ENCODE measurements at regions not wholly inside any gene's neighbourhood (a gene's known extent, or its start where the extent isn't known, plus 50 kb on each side); places are given as distances from the start of the nearest gene placed in this dataset.
"Not testable (repeated sequence)": the region's sequence is repeated elsewhere in the genome, so short reads cannot be mapped to it uniquely, and the experiment has no call there.

GRCh38 chr6:170213637-170214018, 77.2 kb downstream of the DLL1 start:
- not testable (repeated sequence) for DNase-seq (ENCODE audit: low read depth in 1 of 2, low spot score in 1 of 2)

DNA sequence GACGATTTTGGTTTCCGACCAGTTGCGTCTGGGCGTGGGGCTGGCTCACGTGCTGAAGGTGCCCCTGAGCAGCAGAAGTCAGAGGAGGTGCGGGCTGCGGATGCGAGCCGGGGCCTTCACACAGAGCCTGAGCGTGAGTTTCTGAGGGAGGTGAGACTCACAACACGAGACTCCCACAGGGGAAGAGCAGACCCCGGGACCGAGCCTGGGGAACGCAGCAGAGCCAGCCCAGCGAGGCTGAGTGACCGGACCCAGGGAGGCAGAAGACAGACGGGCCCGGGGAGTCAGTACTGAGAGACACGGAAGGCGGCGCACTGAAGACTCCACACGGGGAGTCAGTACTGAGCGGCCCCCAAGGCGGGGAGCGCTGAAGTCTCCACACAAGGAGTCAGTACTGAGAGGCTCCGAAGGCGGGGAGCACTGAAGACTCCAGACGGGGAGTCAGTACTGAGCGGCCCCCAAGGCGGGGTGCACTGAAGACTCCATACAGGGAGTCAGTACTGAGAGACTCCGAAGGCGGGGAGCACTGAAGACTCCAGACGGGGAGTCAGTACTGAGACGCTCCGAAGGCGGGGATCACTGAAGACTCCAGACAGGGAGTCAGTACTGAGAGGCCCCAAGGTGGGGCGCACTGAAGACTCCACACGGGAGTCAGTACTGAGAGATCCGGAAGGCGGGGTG, 77.8 kb downstream of the DLL1 start:
- no peak for DNase-seq (ENCODE audit: low read depth in 1 of 2, low spot score in 1 of 2)

DNA sequence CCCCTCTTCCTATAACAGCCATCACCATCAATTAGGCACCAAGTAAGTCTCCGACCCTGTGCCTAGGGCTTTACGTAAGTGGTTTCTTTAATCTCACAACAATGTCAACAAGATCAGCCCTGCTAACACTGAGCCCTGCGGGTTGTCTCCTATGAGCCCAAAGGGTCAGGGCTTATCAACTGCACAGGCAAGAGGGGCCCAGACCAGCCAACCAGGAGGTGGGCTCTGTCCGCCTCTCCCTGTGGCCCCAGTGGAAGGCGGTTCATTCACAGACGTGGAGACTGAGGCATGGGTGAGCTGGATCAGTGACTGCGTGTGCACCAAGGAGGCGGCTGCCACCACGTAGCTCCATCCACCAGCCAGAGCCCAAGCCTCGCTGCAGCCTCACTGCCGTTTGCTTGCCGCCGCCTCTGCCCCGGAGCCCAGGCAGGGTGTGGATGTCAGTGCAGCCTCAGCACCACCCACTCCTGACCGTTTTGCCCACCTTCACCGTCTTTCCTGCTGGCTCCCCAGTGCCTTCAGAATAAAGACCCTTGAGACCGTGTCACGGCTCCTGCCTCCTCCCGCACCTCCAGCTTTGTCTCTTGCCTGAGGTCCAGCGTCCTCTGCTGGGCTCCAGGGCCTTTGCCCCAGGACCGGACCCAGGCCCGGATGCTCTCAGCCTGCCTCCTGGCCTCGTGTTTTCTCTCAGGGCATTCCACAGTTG, 78.7 kb downstream of the DLL1 start:
- DNase-seq (ENCODE audit: low read depth in 1 of 2, low spot score in 1 of 2): no peak

DNA sequence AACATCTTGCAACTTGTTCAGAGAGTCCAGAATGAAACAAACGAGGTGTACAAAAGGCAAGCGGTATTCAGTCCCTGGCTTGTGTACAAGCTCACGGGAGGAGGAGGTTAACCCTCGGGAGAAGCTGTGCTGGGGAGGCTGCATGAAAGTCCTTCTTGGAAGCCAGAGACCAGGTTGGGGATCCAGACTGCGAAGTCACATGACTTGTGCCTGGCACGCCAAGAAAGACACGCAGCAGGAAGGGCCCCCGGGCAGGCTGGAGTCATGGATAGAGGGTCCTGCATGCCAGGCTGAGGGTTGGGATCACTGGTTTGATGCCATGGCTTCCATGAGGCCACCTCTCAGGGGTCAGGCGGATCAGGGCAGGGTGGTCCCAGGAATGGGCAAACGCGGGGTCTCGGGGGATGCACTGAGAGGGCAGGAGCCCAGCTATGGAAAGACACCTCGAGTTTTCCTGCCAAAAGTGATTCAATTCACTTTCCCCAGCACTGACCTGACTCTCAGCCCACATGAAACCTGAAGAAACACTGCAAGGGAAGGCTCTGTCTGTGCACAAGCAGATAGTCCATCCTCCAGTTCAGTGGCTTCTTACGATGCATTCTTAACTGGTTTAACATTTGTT, 79.4 kb downstream of the DLL1 start:
- no peak for DNase-seq (ENCODE audit: low read depth in 1 of 2, low spot score in 1 of 2)

GRCh38 chr6:170210651-170211403, 80.1 kb downstream of the DLL1 start:
- no peak for DNase-seq (ENCODE audit: low read depth in 1 of 2, low spot score in 1 of 2)

DNA sequence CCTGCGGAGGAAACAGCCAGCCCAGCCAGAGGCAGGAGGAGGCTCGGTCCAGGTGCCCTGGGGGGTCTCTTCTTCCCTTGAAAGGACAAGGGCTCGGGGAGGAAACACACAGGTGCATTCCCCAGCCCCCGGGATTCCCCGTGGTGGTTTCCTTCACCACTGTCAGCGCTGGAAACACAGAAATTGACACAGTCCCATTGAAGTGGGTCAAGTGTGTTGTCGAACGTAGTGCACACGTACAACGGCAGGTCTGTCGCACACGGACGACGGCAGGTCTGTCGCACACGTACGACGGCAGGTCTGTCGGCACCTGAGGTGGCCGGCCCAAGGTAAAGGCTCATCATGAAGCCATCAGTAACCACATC, 80.9 kb downstream of the DLL1 start:
- no peak for DNase-seq (ENCODE audit: low read depth in 1 of 2, low spot score in 1 of 2)

DNA sequence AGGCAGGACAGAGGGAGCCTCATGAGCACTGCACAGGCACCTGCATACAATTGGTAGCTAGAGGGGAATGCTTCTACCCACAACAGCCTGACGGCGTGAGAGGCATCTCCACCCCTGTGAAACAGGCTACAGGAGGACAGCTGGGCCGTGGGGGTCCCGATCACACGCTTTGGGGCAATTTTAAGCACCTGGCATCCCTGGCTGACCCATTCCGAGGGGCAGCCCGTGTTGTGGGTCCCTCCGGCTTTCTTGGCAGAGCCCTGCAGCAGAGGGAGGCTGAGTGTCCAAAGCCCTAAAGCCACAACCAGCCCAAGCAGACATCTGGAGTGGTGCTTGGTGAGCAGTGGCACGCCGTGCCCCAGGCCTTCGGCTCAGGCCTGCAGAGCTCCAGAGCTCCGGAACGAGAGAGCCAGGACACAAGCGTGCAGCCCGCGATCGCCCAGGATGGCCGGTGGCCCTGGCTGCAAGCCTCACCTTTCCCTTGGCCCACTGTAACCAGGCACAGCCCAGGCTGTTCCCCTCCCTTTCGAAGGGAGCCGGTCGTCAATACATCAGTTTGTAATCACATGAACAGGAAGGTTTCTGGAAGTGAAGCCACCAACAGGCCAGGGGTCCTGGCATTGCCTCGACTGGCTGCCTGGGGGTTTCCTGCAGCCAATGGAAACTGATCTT, 81.4 kb downstream of the DLL1 start:
- no peak for DNase-seq (ENCODE audit: low read depth in 1 of 2, low spot score in 1 of 2)

DNA sequence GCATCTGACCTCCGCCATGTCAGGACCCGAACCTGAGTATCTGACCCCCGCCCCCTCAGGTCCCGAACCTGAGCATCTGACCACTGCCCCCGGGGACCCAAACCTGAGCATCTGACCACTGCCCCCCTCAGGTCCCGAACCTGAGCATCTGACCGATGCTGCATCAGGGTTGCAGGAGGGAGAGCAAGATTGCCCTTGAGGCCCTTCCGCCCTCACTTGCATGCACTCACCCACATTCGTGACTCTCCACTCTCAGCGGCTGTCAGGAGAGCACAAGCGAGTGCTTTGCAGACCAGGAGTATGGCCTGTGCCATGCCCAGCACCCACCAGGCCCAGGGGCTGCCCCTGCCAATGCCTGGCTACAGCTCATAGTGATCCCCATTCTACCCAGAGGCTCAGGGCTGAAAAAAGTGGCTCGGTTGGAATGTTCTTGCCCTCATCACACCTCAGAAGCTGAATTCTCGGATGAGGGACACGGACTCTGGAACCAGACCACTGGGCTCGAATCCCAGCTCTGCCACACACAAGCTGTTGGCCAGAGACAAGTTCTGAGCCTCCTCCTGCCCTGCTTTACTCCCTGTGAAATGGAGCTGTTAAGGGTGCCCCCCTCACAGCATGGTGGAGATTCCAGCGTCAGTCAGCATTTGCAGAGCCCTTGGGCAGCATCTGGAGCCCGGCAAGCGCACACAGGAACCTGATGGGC, 82.1 kb downstream of the DLL1 start:
- no peak for DNase-seq (ENCODE audit: low read depth in 1 of 2, low spot score in 1 of 2)

DNA sequence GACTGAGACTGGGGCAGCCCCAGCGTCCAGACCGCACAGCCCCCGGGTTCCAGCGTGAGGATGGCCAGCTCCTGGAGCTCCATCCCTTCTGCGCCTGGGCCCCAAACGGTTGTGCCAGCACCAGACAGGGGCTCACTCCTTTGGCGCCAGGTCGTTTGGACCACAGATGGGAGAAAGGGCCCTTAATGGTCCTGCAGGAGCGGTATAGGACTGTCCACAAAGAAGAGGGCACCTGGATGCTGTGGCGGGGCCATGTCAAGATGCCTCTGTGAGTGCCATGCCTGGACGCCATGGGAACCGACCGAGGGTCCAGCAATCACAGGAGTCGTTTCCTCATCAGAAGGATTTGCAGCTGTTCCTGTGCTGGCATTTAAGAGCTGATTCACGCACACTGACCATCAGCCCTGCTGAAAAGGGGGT, 82.7 kb downstream of the DLL1 start:
- no peak for DNase-seq (ENCODE audit: low read depth in 1 of 2, low spot score in 1 of 2)

- no peak for DNase-seq (ENCODE audit: low read depth in 1 of 2, low spot score in 1 of 2)
Measured at GRCh38 chr6:170207586-170208181, 83.2 kb downstream of the DLL1 start.

- DNase-seq (ENCODE audit: low read depth in 1 of 2, low spot score in 1 of 2): no peak
Measured at GRCh38 chr6:170206851-170207431, 83.9 kb downstream of the DLL1 start.

GRCh38 chr6:170206317-170206621, 84.6 kb downstream of the DLL1 start:
- no peak for DNase-seq (ENCODE audit: low read depth in 1 of 2, low spot score in 1 of 2)

GRCh38 chr6:170205534-170206316, 85.2 kb downstream of the DLL1 start:
- DNase-seq (ENCODE audit: low read depth in 1 of 2, low spot score in 1 of 2): no peak

DNA sequence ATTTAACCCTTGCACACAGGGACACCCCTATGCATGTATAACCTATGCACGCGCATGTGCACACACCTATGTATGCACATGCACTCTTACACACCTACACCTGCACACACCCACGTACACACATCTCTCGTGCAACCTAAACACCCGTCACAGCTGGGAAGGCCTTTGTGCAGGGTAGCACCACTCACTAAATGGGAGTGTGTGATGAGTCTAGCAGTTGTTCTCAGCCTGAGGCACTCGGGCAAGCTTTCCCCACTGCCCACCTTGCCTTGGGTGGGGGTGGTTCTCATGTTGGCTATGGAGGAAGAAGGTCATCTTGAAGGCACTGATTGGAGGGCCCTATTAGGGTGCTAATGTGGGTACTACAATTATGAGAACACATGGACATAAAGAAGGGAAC, 85.8 kb downstream of the DLL1 start:
- DNase-seq (ENCODE audit: low read depth in 1 of 2, low spot score in 1 of 2): no peak

- DNase-seq (ENCODE audit: low read depth in 1 of 2, low spot score in 1 of 2): no peak
Measured at GRCh38 chr6:170203212-170203611, 87.7 kb downstream of the DLL1 start.

- DNase-seq (ENCODE audit: low read depth in 1 of 2, low spot score in 1 of 2): no peak
Measured at GRCh38 chr6:170202416-170203135, 88.3 kb downstream of the DLL1 start.

DNA sequence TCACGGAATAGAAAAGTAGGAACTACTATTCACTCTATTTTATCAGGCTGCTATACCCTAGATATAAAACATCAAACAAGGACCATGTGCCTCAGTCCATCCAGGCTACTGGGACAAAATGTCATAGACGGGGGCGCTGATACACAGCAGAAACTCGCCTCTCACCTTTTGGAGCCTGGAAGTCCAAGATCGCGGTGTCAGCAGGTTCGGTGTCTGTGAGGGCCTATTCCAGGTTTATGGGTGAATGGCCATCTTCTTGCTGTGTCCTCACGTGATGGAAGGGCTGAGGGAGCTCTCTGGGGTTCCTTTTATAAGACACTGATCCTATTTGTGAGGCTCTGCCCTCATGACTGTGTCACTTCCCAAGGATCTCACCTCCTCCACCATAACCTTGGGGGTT, 89.5 kb downstream of the DLL1 start:
- DNase-seq (ENCODE audit: low read depth in 1 of 2, low spot score in 1 of 2): no peak

GRCh38 chr6:170200458-170200891, 90.4 kb downstream of the DLL1 start:
- DNase-seq (ENCODE audit: low read depth in 1 of 2, low spot score in 1 of 2): no peak

GRCh38 chr6:170199716-170200115, 91.2 kb downstream of the DLL1 start:
- DNase-seq (ENCODE audit: low read depth in 1 of 2, low spot score in 1 of 2): no peak

Measured in activated T-helper 1 cell treated with anti-CD3 and anti-CD28 coated beads, Interleukin-2, amount 50 U/mL, for 16 hours (primary cell).